ENCODE measurements at regions not wholly inside any gene's neighbourhood (a gene's known extent, or its start where the extent isn't known, plus 50 kb on each side); places are given as distances from the start of the nearest gene placed in this dataset.

- Mint-ChIP-seq H3K27ac (ENCODE audit: unreplicated experiment) (no peak overlapping the region), H3K36me3 (ENCODE audit: low read depth, unreplicated experiment) (peaks cover 2% of the 10 kb centered on the region), H3K9me3 (ENCODE audit: unreplicated experiment) (peaks cover 5% of the 10 kb centered on the region), H3K4me3 (ENCODE audit: unreplicated experiment) (no peak overlapping the region), H3K4me1 (ENCODE audit: low read depth, unreplicated experiment) (no peaks in the 10 kb centered on the region), H3K27me3 (ENCODE audit: low read depth, unreplicated experiment) (peaks cover 15% of the 10 kb centered on the region)
- Histone ChIP-seq H2AFZ (ENCODE audit: low read depth, low read length) (no peak overlapping the region), H3K9me3 (ENCODE audit: insufficient read depth, low read depth, low read length) (no peaks in the 10 kb centered on the region), H3K27me3 (ENCODE audit: insufficient read depth, low read length) (no peaks in the 10 kb centered on the region), H3K4me1 (ENCODE audit: insufficient read depth, low read length) (no peaks in the 10 kb centered on the region), H3K9ac (ENCODE audit: low read length) (no peak overlapping the region), H3K4me3 (ENCODE audit: insufficient read depth, low read depth, low read length) (no peak overlapping the region), H3K79me2 (ENCODE audit: insufficient read depth, low read length) (no peaks in the 10 kb centered on the region), H4K20me1 (ENCODE audit: insufficient read depth, low read length) (no peaks in the 10 kb centered on the region), H3K4me2 (ENCODE audit: low read length) (no peak overlapping the region), H3K27ac (ENCODE audit: low read depth, low read length) (no peak overlapping the region), H3K36me3 (ENCODE audit: insufficient read depth, low read length) (no peaks in the 10 kb centered on the region)
- FAIRE-seq: no peak
- TF ChIP-seq EZH2 (IDR thresholded peaks at IDR 0.05; ENCODE audit: insufficient read depth, low read length) (no peak), CTCF (IDR thresholded peaks at IDR 0.05; ENCODE audit: insufficient read depth, low read depth, low read length) (no peak)
- DNase-seq (ENCODE audit: low read depth): no peak
These were observed 188.5 kb downstream of the HLX start for GRCh38 chr1:221067721-221068120.

DNA sequence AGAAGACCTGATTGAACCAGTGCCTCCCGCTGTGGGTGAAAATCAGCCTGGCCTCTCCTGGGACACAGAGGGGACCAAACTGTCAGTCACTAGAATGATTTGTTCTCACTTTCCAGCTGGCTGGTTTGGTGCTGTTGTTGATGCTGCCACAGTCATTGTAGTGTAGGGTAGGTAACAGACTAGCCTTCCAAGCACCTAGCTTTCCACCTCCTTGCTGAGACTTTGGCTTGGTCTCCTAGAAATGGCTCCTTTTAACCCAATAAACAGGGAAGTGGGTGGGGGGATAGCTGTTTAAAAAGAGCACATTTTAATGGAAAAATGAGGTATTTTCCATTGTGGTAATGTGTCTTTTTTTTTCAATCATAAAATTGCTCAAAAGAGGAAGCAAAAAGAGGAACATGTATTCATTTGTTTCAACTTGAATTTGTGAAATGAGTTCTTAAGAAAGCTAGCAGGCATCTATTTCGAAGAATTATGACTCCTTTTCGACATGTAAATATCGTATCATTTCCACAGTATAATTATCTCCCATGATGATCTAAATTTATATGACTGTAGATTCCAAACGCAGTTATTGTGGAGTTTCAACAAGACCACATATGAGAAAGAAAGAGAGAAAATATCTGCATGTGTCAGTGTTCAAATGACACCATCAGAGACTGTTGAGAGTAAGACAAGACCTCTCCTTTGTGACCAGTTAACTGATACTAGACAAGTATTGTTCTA, 190.1 kb downstream of the HLX start:
- H3K36me3 ChIP-seq (ENCODE audit: insufficient read depth, low read length): no peaks in the 10 kb centered on the region
- no peak for FAIRE-seq
- no peaks in the 10 kb centered on the region for H4K20me1 ChIP-seq (ENCODE audit: insufficient read depth, low read length)
- no peak overlapping the region for H2AFZ ChIP-seq (ENCODE audit: low read depth, low read length)
- no peak overlapping the region for H3K27ac ChIP-seq (ENCODE audit: low read depth, low read length)
- TF ChIP-seq CTCF (IDR thresholded peaks at IDR 0.05; ENCODE audit: insufficient read depth, low read depth, low read length) (no peak), EZH2 (IDR thresholded peaks at IDR 0.05; ENCODE audit: insufficient read depth, low read length) (no peak)
- DNase-seq (ENCODE audit: low read depth): no peak
- H3K4me1 ChIP-seq (ENCODE audit: insufficient read depth, low read length): no peaks in the 10 kb centered on the region
- no peaks in the 10 kb centered on the region for H3K9me3 ChIP-seq (ENCODE audit: insufficient read depth, low read depth, low read length)
- no peaks in the 10 kb centered on the region for H3K79me2 ChIP-seq (ENCODE audit: insufficient read depth, low read length)
- no peak overlapping the region for H3K27ac Mint-ChIP-seq (ENCODE audit: unreplicated experiment)
- no peak overlapping the region for H3K4me3 ChIP-seq (ENCODE audit: insufficient read depth, low read depth, low read length)
- no peaks in the 10 kb centered on the region for H3K27me3 ChIP-seq (ENCODE audit: insufficient read depth, low read length)
- no peaks in the 10 kb centered on the region for H3K4me1 Mint-ChIP-seq (ENCODE audit: low read depth, unreplicated experiment)
- peaks cover 15% of the 10 kb centered on the region for H3K27me3 Mint-ChIP-seq (ENCODE audit: low read depth, unreplicated experiment)
- H3K9ac ChIP-seq (ENCODE audit: low read length): no peak overlapping the region
- no peaks in the 10 kb centered on the region for H3K9me3 Mint-ChIP-seq (ENCODE audit: unreplicated experiment)
- no peak overlapping the region for H3K4me3 Mint-ChIP-seq (ENCODE audit: unreplicated experiment)
- no peak overlapping the region for H3K4me2 ChIP-seq (ENCODE audit: low read length)
- H3K36me3 Mint-ChIP-seq (ENCODE audit: low read depth, unreplicated experiment): no peaks in the 10 kb centered on the region

- Mint-ChIP-seq H3K4me1 (ENCODE audit: low read depth, unreplicated experiment) (no peaks in the 10 kb centered on the region), H3K27ac (ENCODE audit: unreplicated experiment) (no peak overlapping the region), H3K36me3 (ENCODE audit: low read depth, unreplicated experiment) (no peaks in the 10 kb centered on the region), H3K9me3 (ENCODE audit: unreplicated experiment) (no peaks in the 10 kb centered on the region), H3K27me3 (ENCODE audit: low read depth, unreplicated experiment) (peaks cover 15% of the 10 kb centered on the region), H3K4me3 (ENCODE audit: unreplicated experiment) (no peak overlapping the region)
- Histone ChIP-seq H3K4me3 (ENCODE audit: insufficient read depth, low read depth, low read length) (no peak overlapping the region), H3K9me3 (ENCODE audit: insufficient read depth, low read depth, low read length) (no peaks in the 10 kb centered on the region), H3K36me3 (ENCODE audit: insufficient read depth, low read length) (no peaks in the 10 kb centered on the region), H3K27ac (ENCODE audit: low read depth, low read length) (no peak overlapping the region), H3K79me2 (ENCODE audit: insufficient read depth, low read length) (no peaks in the 10 kb centered on the region), H2AFZ (ENCODE audit: low read depth, low read length) (no peak overlapping the region), H4K20me1 (ENCODE audit: insufficient read depth, low read length) (no peaks in the 10 kb centered on the region), H3K27me3 (ENCODE audit: insufficient read depth, low read length) (no peaks in the 10 kb centered on the region), H3K4me1 (ENCODE audit: insufficient read depth, low read length) (no peaks in the 10 kb centered on the region), H3K4me2 (ENCODE audit: low read length) (no peak overlapping the region), H3K9ac (ENCODE audit: low read length) (no peak overlapping the region)
- DNase-seq (ENCODE audit: low read depth): no peak
- TF ChIP-seq CTCF (IDR thresholded peaks at IDR 0.05; ENCODE audit: insufficient read depth, low read depth, low read length) (no peak), EZH2 (IDR thresholded peaks at IDR 0.05; ENCODE audit: insufficient read depth, low read length) (no peak)
- no peak for FAIRE-seq
These were observed 190.7 kb downstream of the HLX start for GRCh38 chr1:221069986-221070385.

Data from astrocyte (in vitro differentiated cells and primary cell).